ENCODE measurements at regions not wholly inside any gene's neighbourhood (a gene's known extent, or its start where the extent isn't known, plus 50 kb on each side); places are given as distances from the start of the nearest gene placed in this dataset.

DNA sequence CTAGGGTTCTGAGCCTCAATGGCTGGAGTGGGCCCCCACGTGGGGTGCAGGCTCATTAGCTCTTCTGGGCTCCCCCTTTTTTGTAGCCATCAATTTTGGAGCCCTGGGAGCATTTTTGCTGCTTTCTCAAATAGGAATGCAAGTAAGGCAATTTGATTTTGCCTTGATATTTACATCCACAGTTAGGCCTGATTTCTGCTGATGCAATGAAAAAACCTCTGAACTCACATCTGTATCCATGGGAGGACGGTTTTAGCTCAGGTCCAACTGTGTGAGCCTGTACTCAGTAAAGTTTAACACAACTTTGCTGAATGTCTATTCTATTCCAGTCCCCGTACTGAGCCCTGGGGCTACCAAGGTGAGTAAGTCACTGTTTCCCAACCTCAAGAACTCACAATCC lies 425.0 kb downstream of the HAPSTR1 start:
- TF ChIP-seq, protein P1, sequence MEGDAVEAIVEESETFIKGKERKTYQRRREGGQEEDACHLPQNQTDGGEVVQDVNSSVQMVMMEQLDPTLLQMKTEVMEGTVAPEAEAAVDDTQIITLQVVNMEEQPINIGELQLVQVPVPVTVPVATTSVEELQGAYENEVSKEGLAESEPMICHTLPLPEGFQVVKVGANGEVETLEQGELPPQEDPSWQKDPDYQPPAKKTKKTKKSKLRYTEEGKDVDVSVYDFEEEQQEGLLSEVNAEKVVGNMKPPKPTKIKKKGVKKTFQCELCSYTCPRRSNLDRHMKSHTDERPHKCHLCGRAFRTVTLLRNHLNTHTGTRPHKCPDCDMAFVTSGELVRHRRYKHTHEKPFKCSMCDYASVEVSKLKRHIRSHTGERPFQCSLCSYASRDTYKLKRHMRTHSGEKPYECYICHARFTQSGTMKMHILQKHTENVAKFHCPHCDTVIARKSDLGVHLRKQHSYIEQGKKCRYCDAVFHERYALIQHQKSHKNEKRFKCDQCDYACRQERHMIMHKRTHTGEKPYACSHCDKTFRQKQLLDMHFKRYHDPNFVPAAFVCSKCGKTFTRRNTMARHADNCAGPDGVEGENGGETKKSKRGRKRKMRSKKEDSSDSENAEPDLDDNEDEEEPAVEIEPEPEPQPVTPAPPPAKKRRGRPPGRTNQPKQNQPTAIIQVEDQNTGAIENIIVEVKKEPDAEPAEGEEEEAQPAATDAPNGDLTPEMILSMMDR (conservative IDR thresholded peaks at IDR 0.05 in 1 of 2, IDR thresholded peaks at IDR 0.05 in 1 of 2; ENCODE audit: low read depth in 1 of 2, low read length in 2 of 2), result no peak
- TF ChIP-seq EZH2 (IDR thresholded peaks at IDR 0.05; ENCODE audit: low read length, missing control alignments), result no peak

All from fibroblast of lung (primary cell).